Gastrocnemius medialis (tissue), 4 donors: ENCODE measurements at regions not wholly inside any gene's neighbourhood (a gene's known extent, or its start where the extent isn't known, plus 50 kb on each side); places are given as distances from the start of the nearest gene placed in this dataset.

ENCODE experiments used
- POLR2A ChIP-seq, 2 donors: fragments of 450-650 bp; IDR thresholded peaks; one replicate each; pipeline ENCODE4 v1.6.1; 2017; ENCODE audit warnings: antibody characterized with exemption in 2 of 2, mild to moderate bottlenecking in 2 of 2, moderate library complexity in 2 of 2
- TF ChIP-seq, protein P1 (sequence below), 5 experiments: fragments of 450-650 bp in 3 of 5; fragments of 200-600 bp in 2 of 5; sonication (generic) in 2 of 5; IDR thresholded peaks in 4 of 5; conservative IDR thresholded peaks in 1 of 5; 1 replicate in 4 of 5; 2 replicates in 1 of 5; pipeline ENCODE4 v1.5.1; 2016 to 2019; ENCODE audit warnings: antibody characterized with exemption in 5 of 5, mild to moderate bottlenecking in 3 of 5, moderate library complexity in 3 of 5

DNA sequence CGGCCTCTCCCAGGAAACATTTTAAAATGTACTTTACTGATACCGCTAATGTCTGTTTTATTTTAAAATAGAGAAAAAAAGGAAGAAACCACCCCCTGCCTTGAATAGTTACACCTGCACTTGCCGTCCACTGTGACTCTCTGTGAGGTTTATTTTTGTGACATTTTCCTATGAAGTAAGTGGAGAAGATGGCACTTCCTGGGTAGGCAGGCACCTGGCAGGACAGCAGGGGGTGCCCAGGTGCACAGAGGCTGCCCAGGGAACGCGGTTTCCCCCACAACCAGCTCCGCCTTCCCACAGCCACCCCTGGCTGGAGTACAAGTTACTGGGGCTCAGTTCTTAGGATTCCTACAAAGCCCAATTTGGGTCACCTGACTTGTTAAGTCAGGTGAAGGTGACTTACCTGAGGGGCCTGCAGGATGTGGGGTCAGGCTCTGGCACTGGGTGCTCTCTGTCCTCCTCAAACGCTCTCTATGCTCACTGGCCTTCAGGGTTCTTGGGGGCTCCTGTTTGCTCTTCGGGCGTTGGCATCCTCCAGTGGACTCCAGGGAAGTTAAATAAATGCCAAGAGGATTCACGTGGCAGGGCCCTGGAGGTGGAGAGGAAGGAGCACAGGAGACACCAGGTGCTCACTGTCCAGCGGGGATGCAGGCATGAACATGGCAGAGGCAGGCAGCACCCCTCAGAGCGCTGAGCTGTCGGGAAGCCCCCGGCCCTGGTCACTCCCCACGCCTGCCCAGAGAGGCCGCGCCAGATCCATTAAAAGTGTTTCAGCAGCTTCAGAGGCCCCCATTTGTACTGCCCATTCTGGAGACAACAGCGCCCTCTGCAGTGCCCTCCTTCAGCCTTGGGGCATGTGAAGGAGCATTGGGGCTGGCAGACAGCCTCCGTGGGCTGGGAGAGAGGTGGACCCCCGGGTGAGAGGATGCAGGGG lies 1021.2 kb downstream of the TBC1D22A start:
- TF ChIP-seq, protein P1, sequence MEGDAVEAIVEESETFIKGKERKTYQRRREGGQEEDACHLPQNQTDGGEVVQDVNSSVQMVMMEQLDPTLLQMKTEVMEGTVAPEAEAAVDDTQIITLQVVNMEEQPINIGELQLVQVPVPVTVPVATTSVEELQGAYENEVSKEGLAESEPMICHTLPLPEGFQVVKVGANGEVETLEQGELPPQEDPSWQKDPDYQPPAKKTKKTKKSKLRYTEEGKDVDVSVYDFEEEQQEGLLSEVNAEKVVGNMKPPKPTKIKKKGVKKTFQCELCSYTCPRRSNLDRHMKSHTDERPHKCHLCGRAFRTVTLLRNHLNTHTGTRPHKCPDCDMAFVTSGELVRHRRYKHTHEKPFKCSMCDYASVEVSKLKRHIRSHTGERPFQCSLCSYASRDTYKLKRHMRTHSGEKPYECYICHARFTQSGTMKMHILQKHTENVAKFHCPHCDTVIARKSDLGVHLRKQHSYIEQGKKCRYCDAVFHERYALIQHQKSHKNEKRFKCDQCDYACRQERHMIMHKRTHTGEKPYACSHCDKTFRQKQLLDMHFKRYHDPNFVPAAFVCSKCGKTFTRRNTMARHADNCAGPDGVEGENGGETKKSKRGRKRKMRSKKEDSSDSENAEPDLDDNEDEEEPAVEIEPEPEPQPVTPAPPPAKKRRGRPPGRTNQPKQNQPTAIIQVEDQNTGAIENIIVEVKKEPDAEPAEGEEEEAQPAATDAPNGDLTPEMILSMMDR (IDR thresholded peaks at IDR 0.05 in 4 of 5, conservative IDR thresholded peaks at IDR 0.05 in 1 of 5) = no peak
- TF ChIP-seq POLR2A (IDR thresholded peaks at IDR 0.05) = no peak
